HG03432 (cell line): ENCODE measurements at regions not wholly inside any gene's neighbourhood (a gene's known extent, or its start where the extent isn't known, plus 50 kb on each side); places are given as distances from the start of the nearest gene placed in this dataset.
A peak's percentile ranks its signal among the peaks of the same experiment; 100 is the strongest.

Experiments
- ATAC-seq: cut with Tn5 transposase; IDR thresholded peaks from one replicate; pipeline ENCODE4 v1.9.1; 2021; ENCODE audit warnings: mild to moderate bottlenecking, moderate library complexity; ENCODE audit not compliant: unreplicated experiment

GRCh38 chr7:130941322-130942210 lies 207.6 kb upstream of the KLF14 start:
- no peak for ATAC-seq

GRCh38 chr7:130942211-130942964 lies 208.4 kb upstream of the KLF14 start:
- no peak for ATAC-seq

GRCh38 chr7:130943336-130943901 lies 209.4 kb upstream of the KLF14 start:
- ATAC-seq: no peak

DNA sequence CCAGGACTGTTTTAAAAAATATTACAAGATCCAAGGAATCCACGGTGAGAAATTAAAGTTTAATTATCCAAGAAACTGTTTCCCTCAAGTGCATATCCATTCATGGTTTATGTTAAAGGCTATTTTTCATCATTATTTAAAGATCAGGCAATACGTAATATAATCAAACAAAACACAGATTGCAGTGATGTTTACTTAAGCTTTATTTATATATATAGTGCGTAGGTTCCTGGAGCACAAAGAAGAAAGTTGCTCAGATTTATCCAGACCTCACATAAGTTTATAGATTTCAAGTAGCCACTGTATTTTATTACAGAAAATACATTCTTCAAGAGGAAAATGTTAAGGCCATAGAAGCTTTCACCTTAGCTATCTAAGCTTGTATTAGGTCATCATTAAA lies 210.0 kb upstream of the KLF14 start:
- no peak for ATAC-seq

DNA sequence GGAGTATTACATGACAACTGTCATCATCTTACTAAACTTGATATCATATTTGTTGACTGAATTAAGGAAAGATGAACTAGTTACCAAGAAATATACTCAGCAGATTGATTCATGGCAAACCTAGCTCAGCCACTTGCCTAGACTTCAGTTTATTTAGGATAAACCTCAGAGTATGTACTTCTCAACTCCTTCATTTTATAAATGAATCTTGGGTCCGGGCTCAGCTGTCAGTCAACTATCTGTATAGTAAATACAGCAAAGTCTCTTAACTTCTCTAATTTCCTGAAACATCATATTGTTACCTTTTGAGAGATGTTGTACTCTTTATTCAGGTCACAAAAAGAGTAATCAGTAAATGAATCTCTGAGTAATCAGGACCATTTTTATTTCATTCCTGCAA lies 211.0 kb upstream of the KLF14 start:
- no peak for ATAC-seq

DNA sequence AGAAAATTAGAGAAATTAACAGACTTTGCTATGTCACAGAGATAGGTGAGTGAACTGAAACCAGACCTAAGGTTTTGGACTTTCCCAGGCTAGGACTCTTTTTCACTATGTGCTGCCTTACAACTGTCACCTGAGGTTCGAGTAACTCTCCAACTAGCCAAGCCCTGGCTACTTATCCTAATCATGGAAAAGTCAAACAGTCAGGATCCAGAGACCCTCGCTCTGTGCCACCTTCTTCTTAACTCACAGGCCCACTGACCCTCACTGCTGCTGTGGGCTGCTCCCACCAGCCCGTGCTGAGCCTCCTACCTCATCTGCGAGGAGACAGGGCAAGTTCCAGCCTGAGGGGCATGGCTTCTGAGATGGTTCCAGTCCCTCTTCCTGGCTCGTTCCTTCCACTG lies 211.4 kb upstream of the KLF14 start:
- no peak for ATAC-seq

- no peak for ATAC-seq
Observed at GRCh38 chr7:130946114-130946513, 212.1 kb upstream of the KLF14 start.

- peak; percentile 32 for ATAC-seq
Observed at GRCh38 chr7:130947792-130948580, 214.0 kb upstream of the KLF14 start.

DNA sequence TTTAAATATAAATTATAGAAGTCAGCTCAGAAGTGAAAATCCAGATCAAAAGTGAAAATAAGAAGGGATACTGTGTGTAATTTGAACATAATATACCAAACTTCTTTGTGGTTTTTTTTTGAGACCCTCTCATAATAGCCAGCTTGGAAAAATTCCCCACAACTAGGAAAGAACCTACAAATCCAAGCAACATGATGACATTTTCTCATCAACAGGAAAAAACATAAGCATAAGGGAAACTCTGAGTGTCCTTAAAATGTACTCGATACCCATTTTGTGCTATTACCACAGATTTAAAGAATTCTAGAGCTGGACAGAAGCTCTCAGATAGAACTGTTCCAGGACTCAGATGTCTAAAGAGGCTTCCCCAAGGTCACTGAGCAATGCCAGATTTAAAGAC lies 214.8 kb upstream of the KLF14 start:
- ATAC-seq: no peak

DNA sequence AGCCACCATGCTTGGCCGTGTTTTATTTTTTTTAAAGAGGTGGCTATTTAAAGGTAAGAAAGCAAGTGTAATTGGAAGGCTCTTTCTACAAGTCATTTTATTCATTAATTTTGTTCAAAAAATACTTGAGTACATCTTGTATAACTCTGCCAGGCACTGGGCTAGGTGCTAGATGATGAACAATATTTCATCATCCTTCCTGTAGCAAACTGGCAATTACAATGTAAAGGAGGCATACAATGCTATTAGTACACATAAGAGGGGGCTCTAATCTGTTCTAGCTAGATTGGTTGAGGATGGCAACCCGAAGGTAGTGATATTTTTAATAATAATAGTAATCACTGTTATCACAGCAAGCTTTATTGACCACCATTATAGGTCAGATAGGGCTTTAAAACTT lies 215.5 kb upstream of the KLF14 start:
- no peak for ATAC-seq

GRCh38 chr7:130950054-130950453 lies 216.0 kb upstream of the KLF14 start:
- no peak for ATAC-seq

- no peak for ATAC-seq
Observed at GRCh38 chr7:130950741-130951140, 216.7 kb upstream of the KLF14 start.

GRCh38 chr7:130951303-130951975 lies 217.4 kb upstream of the KLF14 start:
- no peak for ATAC-seq

DNA sequence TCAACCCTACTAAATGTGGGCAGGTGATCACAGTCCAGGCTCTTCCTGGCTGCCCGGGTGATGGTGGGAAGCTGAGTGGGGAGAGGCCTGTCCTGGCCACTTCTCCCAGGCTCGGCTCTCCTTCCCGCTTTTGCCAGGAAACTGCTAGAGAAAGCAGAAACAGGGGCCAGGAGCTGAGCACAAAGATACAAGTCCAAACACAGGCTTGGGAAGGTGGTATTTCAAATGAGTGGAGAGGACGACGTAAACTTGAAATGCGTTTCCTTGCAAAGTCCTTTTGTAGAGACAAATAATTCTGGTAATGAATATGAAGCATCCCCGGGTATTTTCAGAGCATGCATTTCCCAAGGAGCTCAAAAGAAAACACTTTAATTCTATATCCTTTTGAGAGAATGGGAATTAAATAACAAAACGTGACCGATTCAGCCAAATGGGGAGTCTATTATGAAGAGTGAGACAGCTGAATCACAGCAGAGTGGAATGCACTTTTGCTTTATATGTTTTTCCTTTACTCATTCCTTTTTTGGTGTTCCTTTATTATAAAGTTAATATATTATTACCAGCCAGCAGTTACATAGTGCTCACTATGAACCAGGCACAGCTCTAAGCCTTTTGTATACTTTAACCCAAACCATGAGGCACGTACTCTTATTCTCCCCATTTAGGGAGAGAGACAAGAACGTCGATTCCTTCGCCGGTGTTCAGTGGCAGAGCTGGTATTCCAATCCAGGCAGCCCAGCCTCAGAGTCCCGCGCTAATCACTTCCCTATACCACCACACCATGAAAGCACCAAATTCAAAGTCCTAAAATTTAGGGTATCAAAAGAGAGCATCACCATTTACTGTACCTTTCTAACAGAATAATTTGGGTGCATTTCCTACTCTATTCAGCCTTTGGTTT lies 218.2 kb upstream of the KLF14 start:
- no peak for ATAC-seq

GRCh38 chr7:130953196-130953595 lies 219.2 kb upstream of the KLF14 start:
- no peak for ATAC-seq

DNA sequence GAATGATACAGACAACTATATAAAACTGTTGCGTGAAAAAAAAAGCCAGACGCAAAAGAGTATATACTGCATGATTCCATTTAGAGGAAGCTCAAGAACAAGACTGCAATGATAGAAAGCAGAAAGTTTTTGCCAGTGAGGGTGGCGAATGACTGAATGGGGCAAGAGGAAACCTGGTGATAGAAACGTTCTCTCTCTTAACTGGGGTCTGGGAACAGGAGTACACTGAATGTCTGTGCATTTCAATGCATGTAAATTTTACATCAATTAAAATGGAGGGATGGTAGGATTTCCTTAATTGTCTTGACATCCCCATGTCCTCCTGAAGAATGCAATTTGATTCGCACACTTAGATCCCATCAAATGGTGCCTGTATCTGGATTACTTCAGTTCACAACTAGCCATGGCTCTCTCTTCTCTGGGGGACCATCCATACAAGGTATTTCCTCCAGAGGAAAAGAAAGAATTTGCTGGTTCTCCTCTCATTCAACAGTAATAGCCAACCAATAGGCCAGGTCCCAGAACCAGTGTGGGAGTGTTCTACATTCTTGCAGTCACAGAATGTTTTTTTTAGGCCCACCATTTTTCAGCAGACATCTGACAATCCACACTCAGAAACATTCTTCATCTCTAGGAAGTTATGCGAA lies 221.0 kb upstream of the KLF14 start:
- ATAC-seq: no peak

DNA sequence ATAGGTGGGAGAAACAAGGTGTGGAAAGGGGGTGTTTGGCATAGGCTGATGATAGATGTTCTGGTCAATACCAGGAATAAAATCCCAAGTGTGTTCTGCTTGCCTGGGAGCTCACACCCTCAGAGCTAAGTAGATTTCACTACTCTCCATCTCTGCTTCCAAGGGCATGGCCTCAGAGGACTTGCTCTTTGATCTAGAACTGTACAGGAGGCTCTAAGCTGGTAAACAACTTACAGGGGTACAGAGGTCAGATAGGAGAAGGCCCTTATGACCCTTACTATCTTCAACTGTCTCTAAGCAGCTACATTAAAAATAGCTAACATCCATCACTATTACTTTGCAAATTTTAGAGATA lies 221.5 kb upstream of the KLF14 start:
- ATAC-seq: no peak

- no peak for ATAC-seq
Observed at GRCh38 chr7:130956417-130957136, 222.6 kb upstream of the KLF14 start.
